Calu3 (cell line): ENCODE measurements at regions not wholly inside any gene's neighbourhood (a gene's known extent, or its start where the extent isn't known, plus 50 kb on each side); places are given as distances from the start of the nearest gene placed in this dataset.

Experiments used
- BruUV-seq: library from RNA; stranded (reverse); fragments of 400-500 nt; replicated peaks from 2 replicates; lab custom pipeline; 2021; lab: Mats Ljungman, UMichigan
- CTCF ChIA-PET: fragments of 300-600 bp; sonication (Branson Sonifier 250); formaldehyde crosslinking; loops from one replicate; lab custom pipeline; 2022; ENCODE audit warnings: antibody characterized with exemption; lab: Charles Lee
- DNase-seq: peaks from one replicate; pipeline ENCODE4 v3.0.0; 2022
- H3K27ac Mint-ChIP-seq: one replicate; pipeline ENCODE4 v1.8.0; 2022; ENCODE audit warnings: mixed read lengths; ENCODE audit not compliant: unreplicated experiment
- H3K27me3 Mint-ChIP-seq: one replicate; pipeline ENCODE4 v1.8.0; 2022; ENCODE audit warnings: mixed read lengths; ENCODE audit not compliant: unreplicated experiment
- H3K36me3 Mint-ChIP-seq: one replicate; pipeline ENCODE4 v1.8.0; 2022; ENCODE audit warnings: mild to moderate bottlenecking, moderate library complexity, mixed read lengths; ENCODE audit not compliant: insufficient read depth, unreplicated experiment
- H3K4me1 Mint-ChIP-seq: one replicate; pipeline ENCODE4 v1.8.0; 2022; ENCODE audit warnings: mild to moderate bottlenecking, low read depth, mixed read lengths; ENCODE audit not compliant: unreplicated experiment
- H3K4me3 Mint-ChIP-seq: one replicate; pipeline ENCODE4 v1.8.0; 2022; ENCODE audit warnings: mild to moderate bottlenecking, low read depth, moderate library complexity, mixed read lengths; ENCODE audit not compliant: unreplicated experiment
- H3K9me3 Mint-ChIP-seq: one replicate; pipeline ENCODE4 v1.8.0; 2022; ENCODE audit warnings: low read depth, mixed read lengths; ENCODE audit not compliant: unreplicated experiment
- CTCF ChIP-seq: fragments of 200-600 bp; IDR thresholded peaks from one replicate; pipeline ENCODE4 v1.8.0; 2022; ENCODE audit warnings: antibody characterized with exemption; ENCODE audit not compliant: unreplicated experiment
- intact Hi-C: fragments of 100-400 bp; cut with micrococcal nuclease; formaldehyde crosslinking; loops from one replicate; pipeline ENCODE4 v1.10.0; 2022; ENCODE audit not compliant: unreplicated experiment

GRCh38 chr7:116423499-116423898, 76.0 kb upstream of the CAV2 start:
- peaks cover 6% of the 10 kb centered on the region for H3K36me3 Mint-ChIP-seq
- no peaks in the 10 kb centered on the region for H3K27me3 Mint-ChIP-seq
- DNase-seq = no peak
- no peak for TF ChIP-seq CTCF
- BruUV-seq = no TSS peak
- intact Hi-C loops = loop anchor here (5.0 kb wide), 1 partner anchor 66 kb away; no protein-coding TSS in a partner anchor
- peaks cover 58% of the 10 kb centered on the region for H3K4me1 Mint-ChIP-seq
- CTCF ChIA-PET = interaction anchor here (1.9 kb wide), 1 partner anchor 103 kb away, joined by 8 read pairs; no protein-coding TSS in a partner anchor
- H3K9me3 Mint-ChIP-seq = no peaks in the 10 kb centered on the region
- H3K4me3 Mint-ChIP-seq = peak overlapping the region; percentile 19
- H3K27ac Mint-ChIP-seq = peak overlapping the region; percentile 48

DNA sequence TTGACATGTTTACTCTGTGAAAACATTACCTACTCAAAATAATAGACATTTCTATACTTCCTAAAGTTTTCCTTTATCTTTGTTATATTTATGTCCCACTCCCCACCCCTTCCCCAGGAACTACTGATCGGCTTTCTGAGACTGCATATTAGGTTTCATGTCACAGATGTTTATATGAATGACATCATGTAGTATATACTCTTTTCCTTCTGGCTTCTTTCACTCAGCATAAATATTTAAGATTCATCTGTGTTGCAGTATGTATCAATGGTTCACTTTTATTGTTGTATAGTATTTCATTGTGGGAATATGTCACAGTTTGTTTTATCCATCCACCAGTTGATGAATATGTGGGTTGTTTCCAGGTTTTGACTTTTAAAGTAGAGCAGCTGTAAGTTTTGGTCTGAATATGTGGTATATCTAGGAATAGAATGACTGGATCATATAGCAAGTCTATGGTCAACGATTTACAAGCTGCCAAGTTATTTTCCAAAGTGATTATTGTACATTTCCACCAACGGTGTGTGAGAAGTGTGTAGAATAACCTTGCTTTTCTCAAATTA, 73.8 kb upstream of the CAV2 start:
- Mint-ChIP-seq H3K4me3 (no peak overlapping the region), H3K4me1 (peaks cover 49% of the 10 kb centered on the region), H3K27ac (peak overlapping the region; percentile 73), H3K27me3 (no peaks in the 10 kb centered on the region), H3K36me3 (peaks cover 6% of the 10 kb centered on the region), H3K9me3 (no peaks in the 10 kb centered on the region)
- TF ChIP-seq CTCF = no peak
- BruUV-seq = no TSS peak
- DNase-seq = no peak
- intact Hi-C loops = no loop called here
- CTCF ChIA-PET = no interaction called here

- no peaks in the 10 kb centered on the region for H3K9me3 Mint-ChIP-seq
- TF ChIP-seq CTCF = no peak
- CTCF ChIA-PET = interaction anchor here (0.5 to 1.2 kb wide), 4 partner anchors 10 to 76 kb away, joined by 3 to 4 read pairs (median 4); no protein-coding TSS in a partner anchor
- H3K27ac Mint-ChIP-seq = peak overlapping the region; percentile 73
- no peaks in the 10 kb centered on the region for H3K27me3 Mint-ChIP-seq
- BruUV-seq = no TSS peak
- intact Hi-C loops = no loop called here
- peaks cover 6% of the 10 kb centered on the region for H3K36me3 Mint-ChIP-seq
- DNase-seq = peak; percentile 32
- H3K4me3 Mint-ChIP-seq = no peak overlapping the region
- peaks cover 44% of the 10 kb centered on the region for H3K4me1 Mint-ChIP-seq
Measured at GRCh38 chr7:116426428-116427156, 72.9 kb upstream of the CAV2 start.

DNA sequence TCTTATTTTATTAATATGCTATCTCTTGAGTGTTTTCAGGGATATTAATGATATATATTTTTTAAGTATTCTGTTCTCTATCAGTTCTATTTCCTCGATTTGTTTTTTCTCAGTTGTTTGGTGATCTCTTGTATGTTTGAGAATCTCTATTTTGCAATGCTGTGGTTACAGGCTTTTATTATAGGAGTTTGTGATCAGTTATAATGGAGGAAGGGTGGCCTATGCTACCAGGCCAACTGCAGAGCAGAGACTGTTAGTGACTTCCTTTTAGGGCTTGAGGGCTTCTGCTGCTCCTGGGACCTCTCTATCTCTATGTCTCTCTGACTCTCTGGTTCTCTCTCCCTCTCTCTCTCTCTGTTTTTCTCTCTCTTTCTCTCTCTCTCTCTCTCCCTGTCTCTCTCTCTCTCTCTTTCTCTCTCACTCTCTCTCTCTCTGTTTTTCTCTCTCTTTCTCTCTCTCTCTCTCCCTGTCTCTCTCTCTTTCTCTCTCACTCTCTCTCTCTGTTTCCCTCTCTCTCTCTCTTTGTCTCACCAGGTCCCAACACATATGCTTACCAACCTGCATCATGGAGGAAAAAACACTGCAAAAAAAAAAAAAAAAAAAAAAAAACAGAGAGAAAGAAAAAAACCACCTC, 69.4 kb upstream of the CAV2 start:
- BruUV-seq = no TSS peak
- intact Hi-C loops = no loop called here
- no peaks in the 10 kb centered on the region for H3K9me3 Mint-ChIP-seq
- H3K4me1 Mint-ChIP-seq = peaks cover 32% of the 10 kb centered on the region
- H3K4me3 Mint-ChIP-seq = no peak overlapping the region
- CTCF ChIA-PET = no interaction called here
- no peak for DNase-seq
- no peaks in the 10 kb centered on the region for H3K27me3 Mint-ChIP-seq
- peak overlapping the region; percentile 0 for H3K27ac Mint-ChIP-seq
- H3K36me3 Mint-ChIP-seq = peaks cover 6% of the 10 kb centered on the region
- TF ChIP-seq CTCF = no peak
